Epithelial cell of esophagus (primary cell): ENCODE measurements at regions not wholly inside any gene's neighbourhood (a gene's known extent, or its start where the extent isn't known, plus 50 kb on each side); places are given as distances from the start of the nearest gene placed in this dataset.

Source experiments
- DNase-seq: peaks from one replicate; pipeline ENCODE4 v3.0.0; 2010; ENCODE audit warnings: low read depth
- H3K4me3 ChIP-seq: 2 replicates; pipeline ENCODE4 v1.5.1; 2011; ENCODE audit warnings: mild to moderate bottlenecking, low read length, control low read depth
- CTCF ChIP-seq: IDR thresholded peaks from 2 replicates; pipeline ENCODE4 v1.5.1; 2011; ENCODE audit warnings: low read depth, mild to moderate bottlenecking, low read length, control low read depth, inconsistent platforms; ENCODE audit not compliant: insufficient read depth; ENCODE audit errors: missing control alignments

GRCh38 chr16:82259731-82260130, 89.7 kb upstream of the MPHOSPH6 start:
- DNase-seq, result no peak
- H3K4me3 ChIP-seq, result no peak overlapping the region
- TF ChIP-seq CTCF, result no peak

- no peak for TF ChIP-seq CTCF
- H3K4me3 ChIP-seq, result no peak overlapping the region
- DNase-seq, result no peak
Measured at GRCh38 chr16:82257990-82258389, 88.0 kb upstream of the MPHOSPH6 start.

- no peak for TF ChIP-seq CTCF
- H3K4me3 ChIP-seq, result no peak overlapping the region
- no peak for DNase-seq
Measured at GRCh38 chr16:82252582-82252981, 82.6 kb upstream of the MPHOSPH6 start.

GRCh38 chr16:82248677-82249076, 78.7 kb upstream of the MPHOSPH6 start:
- no peak overlapping the region for H3K4me3 ChIP-seq
- no peak for DNase-seq
- TF ChIP-seq CTCF, result no peak

GRCh38 chr16:82248012-82248656, 78.1 kb upstream of the MPHOSPH6 start:
- H3K4me3 ChIP-seq, result no peak overlapping the region
- TF ChIP-seq CTCF, result no peak
- no peak for DNase-seq

- TF ChIP-seq CTCF, result no peak
- DNase-seq, result no peak
Measured at GRCh38 chr16:82242201-82242600, 72.2 kb upstream of the MPHOSPH6 start.

GRCh38 chr16:82241469-82242052, 71.5 kb upstream of the MPHOSPH6 start:
- no peak for DNase-seq
- H3K4me3 ChIP-seq, result no peak overlapping the region
- no peak for TF ChIP-seq CTCF

More at GRCh38 chr16:82242201-82242600, 72.2 kb upstream of the MPHOSPH6 start:
- no peak overlapping the region for H3K4me3 ChIP-seq
